GM23248 (cell line): ENCODE measurements at regions not wholly inside any gene's neighbourhood (a gene's known extent, or its start where the extent isn't known, plus 50 kb on each side); places are given as distances from the start of the nearest gene placed in this dataset.

ENCODE experiments used
- DNase-seq: peaks from one replicate; pipeline ENCODE4 v3.0.0-alpha.2; 2015
- H2AFZ ChIP-seq: fragments of 200-600 bp; sonication (generic); 2 replicates; pipeline ENCODE4 v1.6.1; 2016; ENCODE audit warnings: antibody characterized with exemption
- H3F3A ChIP-seq: fragments of 200-600 bp; sonication (generic); 2 replicates; pipeline ENCODE4 v1.6.1; 2016; ENCODE audit warnings: mild to moderate bottlenecking, antibody characterized with exemption, mixed run types; ENCODE audit not compliant: insufficient read depth
- H3K27ac ChIP-seq: fragments of 200-600 bp; sonication (generic); 2 replicates; pipeline ENCODE4 v1.5.1; 2016; ENCODE audit warnings: mild to moderate bottlenecking
- H3K27me3 ChIP-seq: fragments of 200-600 bp; sonication (generic); replicated peaks from 2 replicates; pipeline ENCODE4 v1.6.1; 2016; ENCODE audit warnings: mild to moderate bottlenecking; ENCODE audit not compliant: insufficient read depth
- H3K36me3 ChIP-seq: fragments of 200-600 bp; sonication (generic); 2 replicates; pipeline ENCODE4 v1.6.1; 2016; ENCODE audit warnings: low read depth, mild to moderate bottlenecking
- H3K4me1 ChIP-seq: fragments of 200-600 bp; sonication (generic); 2 replicates; pipeline ENCODE4 v1.6.1; 2016; ENCODE audit warnings: mild to moderate bottlenecking; ENCODE audit not compliant: insufficient read depth
- H3K4me2 ChIP-seq: fragments of 200-600 bp; sonication (generic); one replicate; pipeline ENCODE4 v1.6.1; 2016; ENCODE audit warnings: mild to moderate bottlenecking; ENCODE audit not compliant: unreplicated experiment
- H3K4me3 ChIP-seq: fragments of 200-600 bp; sonication (generic); 2 replicates; pipeline ENCODE4 v1.5.1; 2016; ENCODE audit warnings: mild to moderate bottlenecking
- H3K79me2 ChIP-seq: fragments of 200-600 bp; sonication (generic); 2 replicates; pipeline ENCODE4 v1.6.1; 2016; ENCODE audit warnings: mild to moderate bottlenecking; ENCODE audit not compliant: insufficient read depth
- H3K9ac ChIP-seq: fragments of 200-600 bp; sonication (generic); 2 replicates; pipeline ENCODE4 v1.6.1; 2016; ENCODE audit warnings: mild to moderate bottlenecking
- H3K9me2 ChIP-seq: fragments of 200-600 bp; sonication (generic); 2 replicates; pipeline ENCODE4 v1.6.1; 2016; ENCODE audit warnings: mixed run types, mild to moderate bottlenecking, moderate library complexity; ENCODE audit not compliant: insufficient read depth
- H3K9me3 ChIP-seq: fragments of 200-600 bp; sonication (generic); one replicate; pipeline ENCODE4 v1.6.1; 2017; ENCODE audit warnings: low read depth
- H4K20me1 ChIP-seq: fragments of 200-600 bp; sonication (generic); 2 replicates; pipeline ENCODE4 v1.6.0; 2016; ENCODE audit not compliant: insufficient read depth
- EZH2 ChIP-seq: fragments of 200-600 bp; sonication (generic); IDR thresholded peaks from 2 replicates; pipeline ENCODE4 v1.6.1; 2018; ENCODE audit warnings: antibody characterized with exemption, mild to moderate bottlenecking; ENCODE audit not compliant: insufficient read depth, poor library complexity, severe bottlenecking
- EZH2phosphoT487 ChIP-seq: fragments of 200-600 bp; sonication (generic); IDR thresholded peaks from 2 replicates; pipeline ENCODE4 v1.6.1; 2018; ENCODE audit warnings: antibody characterized with exemption, moderate library complexity, mild to moderate bottlenecking, low read depth; ENCODE audit not compliant: insufficient read depth
- WGBS, 2 experiments: methylation state at CpG; one replicate each; pipeline ENCODE4 v1.1.6; 2015 to 2017; ENCODE audit warnings: low lambda C conversion rate in 2 of 2, low coverage in 1 of 2; ENCODE audit errors: missing lambda C conversion rate in 2 of 2; 5-methylcytosine and 5-hydroxymethylcytosine counted together
- in situ Hi-C: fragments of 300-500 bp; cut with MboI; formaldehyde crosslinking; loops from 2 replicates; pipeline ENCODE4 v1.15.0; 2020

GRCh38 chr3:120526011-120526870 is 69.9 kb upstream of the NDUFB4 start:
- Histone ChIP-seq H3K9me2 (no peaks in the 10 kb centered on the region), H3K4me1 (peaks cover 14% of the 10 kb centered on the region), H2AFZ (no peak overlapping the region), H3F3A (0 out of 2 replicates have a peak, but pooled peaks cover 3% of the 10 kb centered on the region), H3K9me3 (no peaks in the 10 kb centered on the region), H4K20me1 (no peaks in the 10 kb centered on the region), H3K4me2 (no peak overlapping the region), H3K27ac (no peak overlapping the region), H3K9ac (no peak overlapping the region), H3K27me3 (no peaks in the 10 kb centered on the region; the same call in 1 of the 2 replicates), H3K4me3 (no peak overlapping the region), H3K36me3 (no peaks in the 10 kb centered on the region), H3K79me2 (no peaks in the 10 kb centered on the region)
- no peak for TF ChIP-seq EZH2phosphoT487
- TF ChIP-seq EZH2: no peak
- DNase-seq: no peak
- in situ Hi-C loops: no loop called here
- WGBS, 2 experiments: 73 to 75% methylated on average over 3 of the region's 3 CpGs

GRCh38 chr3:120524171-120524923 is 71.8 kb upstream of the NDUFB4 start:
- H2AFZ ChIP-seq: no peak overlapping the region
- no peaks in the 10 kb centered on the region for H3K9me2 ChIP-seq
- 0 out of 2 replicates have a peak, but pooled peaks cover 3% of the 10 kb centered on the region for H3F3A ChIP-seq
- H3K79me2 ChIP-seq: no peaks in the 10 kb centered on the region
- peaks cover 14% of the 10 kb centered on the region for H3K4me1 ChIP-seq
- H3K9ac ChIP-seq: no peak overlapping the region
- H3K4me2 ChIP-seq: peak overlapping the region; percentile 14
- no peaks in the 10 kb centered on the region for H3K36me3 ChIP-seq
- no peaks in the 10 kb centered on the region for H3K9me3 ChIP-seq
- peak; percentile 66 for DNase-seq
- H4K20me1 ChIP-seq: no peaks in the 10 kb centered on the region
- in situ Hi-C loops: no loop called here
- TF ChIP-seq EZH2phosphoT487 (0 out of 2 replicates have a peak, but pooled peaks have one; percentile 38), EZH2 (no peak)
- no peak overlapping the region for H3K27ac ChIP-seq
- H3K4me3 ChIP-seq: no peak overlapping the region
- no peaks in the 10 kb centered on the region; the same call in 1 of the 2 replicates for H3K27me3 ChIP-seq
- WGBS, 2 experiments: 60 to 64% methylated on average over 5 of the region's 5 CpGs

GRCh38 chr3:120516136-120516535 is 65.3 kb upstream of the FSTL1 start:
- H3K9me3 ChIP-seq: no peaks in the 10 kb centered on the region
- WGBS, 2 experiments: 80 to 88% methylated on average over 6 of the region's 6 CpGs
- no peaks in the 10 kb centered on the region for H3K36me3 ChIP-seq
- H3K4me2 ChIP-seq: no peak overlapping the region
- no peak for DNase-seq
- H3K9ac ChIP-seq: no peak overlapping the region
- H3K79me2 ChIP-seq: no peaks in the 10 kb centered on the region
- no peak overlapping the region for H3K4me3 ChIP-seq
- no peak for TF ChIP-seq EZH2phosphoT487
- TF ChIP-seq EZH2: no peak
- H3K27me3 ChIP-seq: no peaks in the 10 kb centered on the region
- H3F3A ChIP-seq: no peaks in the 10 kb centered on the region
- H2AFZ ChIP-seq: no peak overlapping the region
- H3K4me1 ChIP-seq: 0 out of 2 replicates have a peak, but pooled peaks cover 4% of the 10 kb centered on the region
- no peaks in the 10 kb centered on the region for H3K9me2 ChIP-seq
- no peaks in the 10 kb centered on the region for H4K20me1 ChIP-seq
- in situ Hi-C loops: no loop called here
- H3K27ac ChIP-seq: no peak overlapping the region

GRCh38 chr3:120512655-120513054 is 61.9 kb upstream of the FSTL1 start:
- no peak for TF ChIP-seq EZH2phosphoT487
- TF ChIP-seq EZH2: no peak
- no peak overlapping the region for H3K4me3 ChIP-seq
- no peaks in the 10 kb centered on the region for H3K27me3 ChIP-seq
- no peaks in the 10 kb centered on the region for H3K36me3 ChIP-seq
- H3K9me2 ChIP-seq: no peaks in the 10 kb centered on the region
- no peak for DNase-seq
- 0 out of 2 replicates have a peak, but pooled peaks cover 4% of the 10 kb centered on the region for H3K4me1 ChIP-seq
- no peaks in the 10 kb centered on the region for H3K79me2 ChIP-seq
- in situ Hi-C loops: no loop called here
- 58 to 65% methylated on average over 2 of the region's 2 CpGs for WGBS, 2 experiments
- H3F3A ChIP-seq: no peaks in the 10 kb centered on the region
- no peak overlapping the region for H3K27ac ChIP-seq
- H2AFZ ChIP-seq: no peak overlapping the region
- no peaks in the 10 kb centered on the region for H4K20me1 ChIP-seq
- no peak overlapping the region for H3K9ac ChIP-seq
- no peak overlapping the region for H3K4me2 ChIP-seq
- no peaks in the 10 kb centered on the region for H3K9me3 ChIP-seq
